ENCODE measurements at regions not wholly inside any gene's neighbourhood (a gene's known extent, or its start where the extent isn't known, plus 50 kb on each side); places are given as distances from the start of the nearest gene placed in this dataset.

GRCh38 chr13:31965361-31966066, 66.1 kb upstream of the FRY start:
- WGBS, 2 donors, result 4 to 7% methylated on average over 3 of the region's 3 CpGs
- DNase-seq (ENCODE audit: low spot score in 2 of 2), result no peak
- no peak overlapping the region for H3K4me3 ChIP-seq (ENCODE audit: low read depth, poor library complexity, severe bottlenecking)
- intact Hi-C loops (cut with DNase I; ENCODE audit: low total_unique reads), result no loop called here
- TF ChIP-seq POLR2A (IDR thresholded peaks at IDR 0.05) (no peak), CTCF (IDR thresholded peaks at IDR 0.05) (no peak)

GRCh38 chr13:31967155-31967554, 64.4 kb upstream of the FRY start:
- TF ChIP-seq CTCF (IDR thresholded peaks at IDR 0.05) (no peak), POLR2A (IDR thresholded peaks at IDR 0.05) (no peak)
- intact Hi-C loops (cut with DNase I; ENCODE audit: low total_unique reads), result no loop called here
- WGBS, 2 donors, result 78 to 96% methylated on average over 1 of the region's 1 CpG
- no peak overlapping the region for H3K4me3 ChIP-seq (ENCODE audit: low read depth, poor library complexity, severe bottlenecking)
- no peak for DNase-seq (ENCODE audit: low spot score in 2 of 2)

- 77 to 87% methylated on average over 3 of the region's 3 CpGs for WGBS, 2 donors
- no peak overlapping the region for H3K4me3 ChIP-seq (ENCODE audit: low read depth, poor library complexity, severe bottlenecking)
- no peak for DNase-seq (ENCODE audit: low spot score in 2 of 2)
- intact Hi-C loops (cut with DNase I; ENCODE audit: low total_unique reads), result no loop called here
- no peak for TF ChIP-seq CTCF (IDR thresholded peaks at IDR 0.05)
- no peak for TF ChIP-seq POLR2A (IDR thresholded peaks at IDR 0.05)
These were observed 63.1 kb upstream of the FRY start for GRCh38 chr13:31968473-31968872.

- intact Hi-C loops (cut with DNase I; ENCODE audit: low total_unique reads), result no loop called here
- WGBS, 2 donors, result 13 to 25% methylated on average over 3 of the region's 3 CpGs
- no peak overlapping the region for H3K4me3 ChIP-seq (ENCODE audit: low read depth, poor library complexity, severe bottlenecking)
- TF ChIP-seq CTCF (IDR thresholded peaks at IDR 0.05), result no peak
- no peak for DNase-seq (ENCODE audit: low spot score in 2 of 2)
These were observed 61.2 kb upstream of the FRY start for GRCh38 chr13:31970231-31970930.

- WGBS, 2 donors, result 89 to 100% methylated on average over 2 of the region's 2 CpGs
- TF ChIP-seq CTCF (IDR thresholded peaks at IDR 0.05) (no peak), POLR2A (IDR thresholded peaks at IDR 0.05) (no peak)
- intact Hi-C loops (cut with DNase I; ENCODE audit: low total_unique reads), result no loop called here
- no peak overlapping the region for H3K4me3 ChIP-seq (ENCODE audit: low read depth, poor library complexity, severe bottlenecking)
- no peak for DNase-seq (ENCODE audit: low spot score in 2 of 2)
These were observed 59.1 kb upstream of the FRY start for GRCh38 chr13:31972453-31972852.

Measured in lower leg skin (tissue), 4 donors.